H1 (cell line): ENCODE measurements at regions not wholly inside any gene's neighbourhood (a gene's known extent, or its start where the extent isn't known, plus 50 kb on each side); places are given as distances from the start of the nearest gene placed in this dataset.

Source experiments
- ASH2L ChIP-seq: fragments of 200-600, 300-600 bp; sonication (generic); IDR thresholded peaks from one replicate; pipeline ENCODE4 v1.7.1; 2017; ENCODE audit warnings: low read length
- BACH1 ChIP-seq: IDR thresholded peaks from 2 replicates; pipeline ENCODE4 v1.6.1; 2012; ENCODE audit warnings: low read length, improper control_type of control experiment
- BCL11A ChIP-seq, 2 experiments: IDR thresholded peaks; one replicate each; pipeline ENCODE4 v1.6.1; 2011; ENCODE audit warnings: low read depth in 2 of 2, low read length in 2 of 2, mild to moderate bottlenecking in 2 of 2
- BRCA1 ChIP-seq: IDR thresholded peaks from 2 replicates; pipeline ENCODE4 v1.6.1; 2012; ENCODE audit warnings: low read depth, low read length, improper control_type of control experiment
- NANOG ChIP-seq: IDR thresholded peaks from 2 replicates; pipeline ENCODE4 v1.6.1; 2011; ENCODE audit warnings: low read length, low read depth, mild to moderate bottlenecking, inconsistent platforms; ENCODE audit not compliant: insufficient read depth, poor library complexity, severe bottlenecking
- RXRA ChIP-seq: IDR thresholded peaks from 2 replicates; pipeline ENCODE4 v1.6.1; 2011; ENCODE audit warnings: low read depth, mild to moderate bottlenecking, low read length, moderate library complexity; ENCODE audit not compliant: insufficient read depth
- SAP30 ChIP-seq: fragments of 300-600 bp; sonication (generic); IDR thresholded peaks from 2 replicates; pipeline ENCODE4 v1.7.1; 2012; ENCODE audit warnings: low read length, moderate library complexity, mild to moderate bottlenecking, inconsistent platforms; ENCODE audit not compliant: insufficient read depth, insufficient replicate concordance

DNA sequence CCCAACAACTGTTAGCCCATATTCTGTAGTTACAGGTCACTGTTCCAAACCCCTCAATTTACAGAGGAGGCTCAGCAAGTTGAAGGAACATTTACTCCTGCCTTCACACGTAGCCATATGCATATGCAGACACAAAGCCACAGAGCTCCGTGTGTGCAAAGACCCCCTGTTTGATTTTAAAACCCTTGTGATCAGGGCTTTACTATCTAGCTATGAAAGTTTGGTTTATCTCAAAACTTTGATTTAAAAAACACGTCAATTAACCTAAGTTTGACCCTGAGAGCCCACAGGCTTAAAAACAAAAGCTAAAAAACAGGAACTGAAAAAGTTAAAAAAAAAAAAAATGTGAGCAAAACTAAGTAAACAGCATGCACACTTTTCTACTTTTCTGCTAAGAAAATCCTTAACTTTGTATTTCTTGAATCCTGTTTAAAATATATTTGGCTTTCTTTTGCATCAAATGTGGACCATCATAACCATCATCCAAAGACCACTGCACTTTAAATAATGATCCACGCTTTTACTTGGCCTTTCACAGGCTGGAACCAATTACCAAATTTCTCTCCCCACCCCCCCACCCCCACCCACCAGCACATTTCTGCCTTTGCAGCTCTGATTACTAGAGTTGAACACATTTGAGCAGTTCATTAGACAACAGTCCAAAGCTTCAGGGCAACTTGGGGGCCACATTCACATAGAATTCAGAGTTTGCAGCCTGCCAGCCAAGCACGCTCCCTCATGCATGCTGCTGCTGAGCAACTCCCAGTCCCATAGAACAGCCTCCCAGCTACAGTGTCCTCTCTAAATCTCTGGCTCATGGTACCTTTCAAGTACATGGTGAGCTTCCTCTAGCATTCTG lies 128.8 kb upstream of the MAP3K1 start (continued):
- TF ChIP-seq BCL11A (IDR thresholded peaks at IDR 0.05; ENCODE audit: low read depth in 2 of 2, low read length in 2 of 2), result no peak
- no peak for TF ChIP-seq ASH2L
- no peak for TF ChIP-seq RXRA
- no peak for TF ChIP-seq BRCA1
- TF ChIP-seq NANOG, result no peak
- no peak for TF ChIP-seq SAP30
- no peak for TF ChIP-seq BACH1
